H9 (cell line): ENCODE measurements at regions not wholly inside any gene's neighbourhood (a gene's known extent, or its start where the extent isn't known, plus 50 kb on each side); places are given as distances from the start of the nearest gene placed in this dataset.

Experiments used
- DNase-seq: peaks from one replicate; pipeline ENCODE4 v3.0.0-alpha.2; 2017
- H2AFZ ChIP-seq: one replicate; pipeline ENCODE4 v1.6.1; 2013; ENCODE audit warnings: mild to moderate bottlenecking, low read length, control low read depth, moderate library complexity
- H2AK5ac ChIP-seq: 2 replicates; pipeline ENCODE4 v1.6.1; 2013; ENCODE audit warnings: low read length, control low read depth, mixed read lengths; ENCODE audit not compliant: insufficient read length
- H2BK120ac ChIP-seq: one replicate; pipeline ENCODE4 v1.6.1; 2013; ENCODE audit warnings: low read depth, mild to moderate bottlenecking, low read length, control low read depth, inconsistent platforms; ENCODE audit not compliant: poor library complexity, severe bottlenecking
- H2BK12ac ChIP-seq: 2 replicates; pipeline ENCODE4 v1.6.1; 2013; ENCODE audit warnings: low read length, control low read depth, mixed read lengths, low read depth; ENCODE audit not compliant: insufficient read length
- H2BK15ac ChIP-seq: 2 replicates; pipeline ENCODE4 v1.6.1; 2013; ENCODE audit warnings: low read depth, low read length, control low read depth
- H2BK20ac ChIP-seq: one replicate; pipeline ENCODE4 v1.6.1; 2013; ENCODE audit warnings: low read depth, mild to moderate bottlenecking, low read length, control low read depth, inconsistent platforms; ENCODE audit not compliant: poor library complexity, severe bottlenecking
- H2BK5ac ChIP-seq: 2 replicates; pipeline ENCODE4 v1.6.1; 2013; ENCODE audit warnings: low read length, control low read depth, mixed read lengths; ENCODE audit not compliant: insufficient read length
- H3K14ac ChIP-seq: 2 replicates; pipeline ENCODE4 v1.6.1; 2013; ENCODE audit warnings: low read length, control low read depth; ENCODE audit not compliant: insufficient read depth
- H3K18ac ChIP-seq: 2 replicates; pipeline ENCODE4 v1.6.1; 2013; ENCODE audit warnings: low read depth, mild to moderate bottlenecking, mixed read lengths, low read length, control low read depth; ENCODE audit not compliant: insufficient read length
- H3K23ac ChIP-seq: 2 replicates; pipeline ENCODE4 v1.6.1; 2013; ENCODE audit warnings: low read length, control low read depth, mixed read lengths, low read depth; ENCODE audit not compliant: insufficient read length
- H3K23me2 ChIP-seq: 2 replicates; pipeline ENCODE4 v1.6.1; 2013; ENCODE audit warnings: low read depth, mild to moderate bottlenecking, mixed read lengths, low read length, control low read depth; ENCODE audit not compliant: insufficient read length, poor library complexity, severe bottlenecking
- H3K27ac ChIP-seq: 2 replicates; pipeline ENCODE4 v1.5.1; 2013; ENCODE audit warnings: low read length, control low read depth, mixed read lengths, low read depth; ENCODE audit not compliant: insufficient read length
- H3K27me3 ChIP-seq: 2 replicates; pipeline ENCODE4 v1.6.1; 2013; ENCODE audit warnings: low read length, control low read depth, inconsistent platforms; ENCODE audit not compliant: insufficient read depth
- H3K4ac ChIP-seq: 2 replicates; pipeline ENCODE4 v1.6.1; 2013; ENCODE audit warnings: low read depth, mild to moderate bottlenecking, control low read depth, inconsistent platforms, low read length, moderate library complexity
- H3K4me1 ChIP-seq: 2 replicates; pipeline ENCODE4 v1.6.1; 2013; ENCODE audit warnings: low read length, control low read depth, inconsistent platforms; ENCODE audit not compliant: insufficient read depth
- H3K4me2 ChIP-seq: 2 replicates; pipeline ENCODE4 v1.6.1; 2013; ENCODE audit warnings: low read length, control low read depth, mixed read lengths; ENCODE audit not compliant: insufficient read length, insufficient read depth
- H3K56ac ChIP-seq: 2 replicates; pipeline ENCODE4 v1.6.1; 2013; ENCODE audit warnings: low read depth, mild to moderate bottlenecking, mixed read lengths, low read length, control low read depth; ENCODE audit not compliant: insufficient read length
- H3K79me1 ChIP-seq: 2 replicates; pipeline ENCODE4 v1.6.1; 2013; ENCODE audit warnings: low read depth, mild to moderate bottlenecking, moderate library complexity, low read length, control low read depth, inconsistent platforms; ENCODE audit not compliant: insufficient read depth, poor library complexity, severe bottlenecking
- H3K79me2 ChIP-seq: 2 replicates; pipeline ENCODE4 v1.6.1; 2013; ENCODE audit warnings: low read length, control low read depth, inconsistent platforms; ENCODE audit not compliant: insufficient read depth
- H3K9ac ChIP-seq: 2 replicates; pipeline ENCODE4 v1.6.1; 2013; ENCODE audit warnings: low read length, control low read depth, mixed read lengths; ENCODE audit not compliant: insufficient read length; ENCODE audit errors: extremely low read depth
- H3K9me3 ChIP-seq: one replicate; pipeline ENCODE4 v1.6.1; 2013; ENCODE audit warnings: low read depth, low read length, inconsistent platforms; ENCODE audit not compliant: control insufficient read depth
- H3T11ph ChIP-seq: one replicate; pipeline ENCODE4 v1.6.1; 2013; ENCODE audit warnings: mild to moderate bottlenecking, low read length, control low read depth, inconsistent platforms
- H4K20me1 ChIP-seq: one replicate; pipeline ENCODE4 v1.6.1; 2013; ENCODE audit not compliant: control insufficient read depth, insufficient read length, insufficient read depth
- H4K5ac ChIP-seq: 2 replicates; pipeline ENCODE4 v1.6.1; 2013; ENCODE audit warnings: low read depth, mild to moderate bottlenecking, mixed read lengths, low read length, control low read depth; ENCODE audit not compliant: insufficient read length
- H4K8ac ChIP-seq: replicated peaks from 2 replicates; pipeline ENCODE4 v1.6.1; 2013; ENCODE audit warnings: low read length, control low read depth, mixed read lengths, low read depth; ENCODE audit not compliant: insufficient read length
- H4K91ac ChIP-seq: 2 replicates; pipeline ENCODE4 v1.6.1; 2013; ENCODE audit warnings: low read depth, mild to moderate bottlenecking, moderate library complexity, mixed read lengths, low read length, control low read depth; ENCODE audit not compliant: insufficient read length
- H3K27ac Mint-ChIP-seq, 3 experiments: 2 replicates in 2 of 3; 3 replicates in 1 of 3; pipeline ENCODE4 v1.8.0; 2020 to 2021; ENCODE audit warnings: mixed read lengths in 3 of 3, mild to moderate bottlenecking in 1 of 3, moderate library complexity in 1 of 3
- H3K27me3 Mint-ChIP-seq: 2 replicates; pipeline ENCODE4 v1.8.0; 2021; ENCODE audit warnings: low read depth, mild to moderate bottlenecking, moderate library complexity, mixed read lengths
- H3K36me3 Mint-ChIP-seq, 3 experiments: 2 replicates in 2 of 3; 3 replicates in 1 of 3; pipeline ENCODE4 v1.8.0; 2020 to 2021; ENCODE audit warnings: low read depth in 3 of 3, mixed read lengths in 3 of 3; ENCODE audit not compliant: insufficient read depth in 1 of 3
- H3K4me1 Mint-ChIP-seq, 2 experiments: 2 replicates each; pipeline ENCODE4 v1.8.0; 2020; ENCODE audit warnings: mixed read lengths in 2 of 2
- H3K4me3 Mint-ChIP-seq, 2 experiments: 2 replicates in 1 of 2; 3 replicates in 1 of 2; pipeline ENCODE4 v1.8.0; 2020 to 2021; ENCODE audit warnings: mild to moderate bottlenecking in 2 of 2, mixed read lengths in 2 of 2, moderate library complexity in 1 of 2
- H3K9me3 Mint-ChIP-seq, 2 experiments: 2 replicates in 1 of 2; 3 replicates in 1 of 2; pipeline ENCODE4 v1.8.0; 2020; ENCODE audit warnings: mild to moderate bottlenecking in 2 of 2, mixed read lengths in 2 of 2, moderate library complexity in 1 of 2
- CTCF ChIP-seq: fragments of 200-600 bp; sonication (generic); conservative IDR thresholded peaks from 3 replicates; pipeline ENCODE4 v1.8.0; 2021; ENCODE audit warnings: antibody characterized with exemption, mild to moderate bottlenecking
- WGBS: extraction: QIAGEN DNeasy Blood & Tissue Kit; methylation state at CpG from one replicate; pipeline ENCODE4 v1.1.7; 2013; ENCODE audit warnings: missing lambda C conversion rate, low lambda C conversion rate, mixed read lengths; ENCODE audit not compliant: insufficient read length; ENCODE audit errors: extremely low coverage; 5-methylcytosine and 5-hydroxymethylcytosine counted together

DNA sequence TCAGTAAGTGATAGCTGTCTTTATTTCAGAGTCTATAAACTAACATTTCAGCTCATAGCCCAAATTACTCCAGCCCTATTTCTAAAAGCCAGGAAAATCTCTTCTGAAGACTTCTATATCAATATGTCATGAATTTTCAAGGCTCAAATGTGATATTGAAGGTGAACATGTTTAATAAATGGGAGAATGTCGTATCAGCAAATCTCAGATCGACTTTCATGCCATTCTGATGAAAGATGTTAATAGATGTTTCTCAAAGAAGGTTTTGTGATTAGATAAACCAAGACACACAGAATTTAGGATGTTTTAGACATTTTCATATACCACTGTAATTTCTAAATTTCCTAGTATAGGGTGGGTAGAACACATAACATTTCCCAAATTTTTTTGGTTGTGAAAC lies 380.6 kb downstream of the ARL4A start:
- Histone ChIP-seq H3K9ac (no peak overlapping the region), H3K23ac (no peak overlapping the region), H2BK5ac (no peak overlapping the region), H3K27me3 (no peaks in the 10 kb centered on the region), H4K20me1 (no peaks in the 10 kb centered on the region), H3K4me1 (no peaks in the 10 kb centered on the region), H3K27ac (no peak overlapping the region), H3K56ac (no peak overlapping the region), H2BK15ac (no peak overlapping the region), H3K79me1 (no peaks in the 10 kb centered on the region), H4K8ac (no peak overlapping the region), H3T11ph (no peak overlapping the region), H3K4me2 (no peak overlapping the region), H2AK5ac (no peak overlapping the region), H2BK120ac (no peak overlapping the region), H3K9me3 (no peaks in the 10 kb centered on the region), H3K4ac (no peak overlapping the region), H3K14ac (no peak overlapping the region), H3K18ac (no peak overlapping the region), H3K79me2 (no peaks in the 10 kb centered on the region), H3K23me2 (no peaks in the 10 kb centered on the region), H4K91ac (no peak overlapping the region), H2AFZ (no peak overlapping the region), H2BK20ac (no peak overlapping the region), H2BK12ac (no peak overlapping the region), H4K5ac (no peak overlapping the region)
- no CpG with 5 or more reads among the region's 2 CpGs for WGBS
- no peaks in the 10 kb centered on the region for H3K36me3 Mint-ChIP-seq
- H3K9me3 Mint-ChIP-seq = no peaks in the 10 kb centered on the region
- DNase-seq = no peak
- H3K4me3 Mint-ChIP-seq = no peak overlapping the region
- no peaks in the 10 kb centered on the region for H3K27me3 Mint-ChIP-seq
- H3K4me1 Mint-ChIP-seq = no peaks in the 10 kb centered on the region
- TF ChIP-seq CTCF = no peak
- no peak overlapping the region for H3K27ac Mint-ChIP-seq
